ENCODE measurements at regions not wholly inside any gene's neighbourhood (a gene's known extent, or its start where the extent isn't known, plus 50 kb on each side); places are given as distances from the start of the nearest gene placed in this dataset.

DNA sequence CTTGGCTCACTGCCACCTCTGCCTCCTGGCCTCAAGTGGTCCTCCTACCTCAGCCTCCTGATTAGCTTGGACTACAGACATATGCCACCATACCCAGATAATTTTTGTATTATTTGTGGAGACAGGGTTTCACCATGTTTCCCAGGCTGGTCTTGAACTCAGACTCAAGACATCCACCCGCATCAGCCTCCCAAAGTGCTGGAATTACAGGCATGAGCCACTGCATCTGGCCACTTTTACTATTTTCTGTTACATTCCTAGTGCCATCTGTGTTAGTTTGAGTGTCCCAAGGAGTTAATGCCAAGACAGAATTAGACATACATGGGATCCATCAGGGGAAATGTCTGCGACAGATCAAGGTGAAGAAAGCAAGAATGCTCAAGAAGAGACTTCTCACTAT lies 288.2 kb upstream of the CTSO start:
- no peak for DNase-seq (ENCODE audit: low spot score)

GRCh38 chr4:156238171-156238570 lies 284.5 kb upstream of the CTSO start:
- no peak for DNase-seq (ENCODE audit: low spot score)

- no peak for DNase-seq (ENCODE audit: low spot score)
Measured at GRCh38 chr4:156237231-156237630, 283.6 kb upstream of the CTSO start.

DNA sequence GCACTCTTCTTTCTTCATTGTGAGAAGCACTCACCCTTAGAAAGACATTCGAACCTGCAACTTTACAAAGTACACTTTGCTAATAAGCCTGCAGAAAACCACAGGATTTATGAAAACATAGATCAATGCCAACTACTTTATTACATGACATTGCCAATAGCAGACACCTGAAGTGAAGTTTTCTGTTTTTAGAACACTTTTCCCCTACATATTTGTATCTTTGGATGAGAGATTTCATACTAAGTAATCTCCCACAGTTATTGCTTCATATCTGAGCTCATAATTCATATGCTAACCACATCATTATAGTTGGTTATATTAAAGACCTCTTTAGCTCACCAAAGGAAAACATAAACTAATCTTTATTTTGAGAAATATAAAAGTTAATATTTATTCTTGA lies 276.5 kb upstream of the CTSO start:
- DNase-seq (ENCODE audit: low spot score): no peak

DNA sequence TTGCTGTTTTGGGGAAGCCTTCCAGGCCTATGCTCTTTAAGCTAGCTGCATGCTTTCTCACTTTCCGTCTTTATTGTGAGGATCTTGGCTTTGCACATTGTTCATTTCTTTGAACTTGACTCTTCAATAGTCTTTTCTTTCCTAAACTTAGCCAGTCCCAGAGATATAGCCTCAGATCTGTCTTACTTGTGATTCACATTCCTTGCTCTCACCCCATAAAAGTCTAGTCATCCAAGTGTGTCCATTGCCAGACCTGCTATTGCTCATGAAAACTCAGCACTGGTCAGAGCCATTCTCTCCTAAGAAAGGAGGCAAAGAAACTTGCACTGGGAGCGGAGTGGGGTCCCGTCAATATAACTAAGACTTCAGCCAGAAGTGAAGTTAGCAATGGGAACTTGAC lies 275.0 kb upstream of the CTSO start:
- no peak for DNase-seq (ENCODE audit: low spot score)

DNA sequence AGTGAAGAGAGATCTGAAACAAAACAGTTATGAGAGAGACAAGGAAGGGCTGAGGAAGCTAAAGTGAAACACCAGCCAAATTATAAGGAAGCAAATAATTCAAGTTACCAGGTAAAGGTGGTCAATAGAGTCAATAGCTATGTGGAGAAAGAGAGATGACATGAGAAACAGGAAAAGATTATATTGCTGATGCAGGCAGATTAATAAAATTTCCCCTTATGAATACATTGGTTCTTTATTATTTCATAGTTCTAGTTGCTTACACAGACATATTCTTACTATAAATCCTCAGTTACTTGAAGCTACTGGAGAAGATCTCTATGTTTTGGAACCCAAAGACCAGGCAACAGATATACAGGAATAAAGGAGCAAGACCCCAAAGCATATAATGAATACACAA lies 273.7 kb upstream of the CTSO start:
- DNase-seq (ENCODE audit: low spot score): no peak

DNA sequence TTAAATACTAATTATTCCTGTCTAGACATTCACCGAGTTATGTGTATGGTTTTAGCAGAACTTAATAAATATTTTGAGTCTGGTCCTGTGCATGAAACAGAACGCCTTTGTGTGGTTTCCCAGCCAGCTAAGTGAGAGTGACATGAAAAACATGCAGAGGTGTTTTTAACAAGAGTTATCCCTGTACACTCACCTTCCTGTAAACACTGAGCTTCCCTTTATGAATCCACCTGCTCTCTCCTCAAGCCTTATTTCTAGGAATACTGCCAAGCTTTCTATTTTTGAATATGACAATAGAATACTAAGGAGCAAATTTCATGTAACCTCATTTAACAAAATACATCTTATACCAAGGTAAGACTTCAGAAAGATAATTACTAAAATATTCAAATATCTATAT lies 270.3 kb upstream of the CTSO start:
- DNase-seq (ENCODE audit: low spot score): no peak

DNA sequence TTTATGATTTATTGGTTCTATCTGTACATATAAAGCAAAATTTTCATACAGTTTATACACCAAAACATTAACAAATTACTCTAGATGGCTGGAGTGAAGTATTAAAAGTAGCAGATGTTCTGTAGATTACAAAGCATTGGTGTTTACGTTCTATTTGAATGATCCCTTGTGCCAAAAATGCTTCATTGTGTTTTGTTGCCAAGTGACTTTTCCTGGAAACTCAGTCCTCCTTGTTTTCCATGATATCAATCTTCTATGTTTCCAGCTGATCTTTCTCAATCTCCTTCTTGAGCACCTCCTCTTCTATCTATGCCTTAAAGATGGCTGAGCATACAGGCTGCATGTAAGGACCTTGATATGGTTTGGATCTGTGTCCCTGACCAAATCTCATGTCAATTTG lies 263.6 kb upstream of the CTSO start:
- DNase-seq (ENCODE audit: low spot score): no peak

DNA sequence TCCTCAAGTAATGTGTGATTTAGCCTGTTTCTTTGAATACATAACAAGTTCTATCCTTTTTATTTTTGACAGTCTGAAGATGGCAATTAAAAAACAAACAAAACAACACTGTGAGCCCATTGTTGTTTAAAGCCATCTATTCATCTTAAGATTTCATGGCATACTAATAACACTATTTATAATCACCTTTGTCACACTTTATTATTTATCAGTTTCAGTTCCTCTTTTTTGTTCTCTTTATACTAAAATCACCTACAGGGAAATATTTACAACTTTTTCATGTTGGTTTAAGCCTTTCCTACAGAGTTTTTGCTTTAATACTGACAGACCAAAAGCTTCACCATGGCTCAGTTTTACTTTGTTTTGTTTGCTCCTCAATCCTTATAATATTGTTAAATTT lies 247.4 kb upstream of the CTSO start:
- no peak for DNase-seq (ENCODE audit: low spot score)

- no peak for DNase-seq (ENCODE audit: low spot score)
Measured at GRCh38 chr4:156198511-156198910, 244.8 kb upstream of the CTSO start.

DNA sequence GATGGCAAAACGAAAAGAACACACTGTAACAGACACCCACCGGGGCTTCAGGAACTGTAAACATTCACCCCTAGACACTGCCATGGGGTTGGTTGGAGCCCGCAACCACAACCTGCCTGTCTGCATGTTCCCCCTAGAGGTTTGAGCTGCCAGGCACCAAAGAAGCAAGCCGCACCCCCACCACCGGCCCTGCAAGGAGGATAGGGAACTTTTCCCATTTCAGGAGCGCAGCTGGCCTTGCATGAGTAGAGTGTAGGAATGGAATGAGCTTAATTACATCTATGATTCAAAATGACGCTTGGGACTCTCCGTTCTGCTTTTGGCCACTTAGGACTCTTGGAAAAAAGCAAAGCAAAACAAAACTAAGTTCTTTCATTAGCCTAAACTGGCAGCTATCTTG lies 243.6 kb upstream of the CTSO start:
- DNase-seq (ENCODE audit: low spot score): no peak

DNA sequence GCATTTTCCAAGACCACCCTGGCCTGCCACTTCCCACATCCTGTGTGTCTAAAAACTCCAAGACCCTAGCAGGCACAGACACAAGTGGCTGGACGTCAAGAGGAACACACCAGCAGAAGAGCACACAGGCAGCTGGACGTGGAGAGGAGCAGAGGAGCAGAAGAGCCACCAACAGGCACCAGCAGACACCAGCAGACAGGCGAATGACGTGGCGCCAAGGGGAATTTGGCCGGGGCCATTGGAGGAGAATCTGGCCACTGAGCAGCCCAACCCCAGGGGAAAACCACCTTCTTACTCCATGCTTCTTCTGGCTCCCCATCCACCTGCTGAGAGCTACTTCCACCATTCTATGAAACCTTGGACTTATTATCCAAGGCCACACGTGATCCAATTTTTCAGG lies 243.1 kb upstream of the CTSO start:
- no peak for DNase-seq (ENCODE audit: low spot score)

DNA sequence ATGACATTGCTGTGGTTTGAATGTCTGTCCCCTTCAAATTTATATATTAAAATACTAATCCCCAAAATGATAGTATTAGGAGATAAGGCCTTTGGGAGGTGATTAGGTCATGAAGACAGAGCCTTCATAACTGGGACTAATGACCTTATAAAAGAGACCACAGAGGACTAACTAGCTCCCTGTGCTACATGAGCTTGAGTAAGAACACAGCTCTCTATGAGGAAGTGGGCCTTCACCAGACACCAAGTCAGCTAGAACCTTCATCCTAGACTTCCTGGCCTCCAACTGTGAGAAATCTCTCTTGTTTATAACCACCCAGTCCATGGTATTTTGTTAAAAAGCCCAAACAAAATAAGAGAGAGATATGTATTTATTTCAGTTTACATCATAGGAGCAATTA lies 242.2 kb upstream of the CTSO start:
- DNase-seq (ENCODE audit: low spot score): no peak

GRCh38 chr4:156194896-156195295 lies 241.2 kb upstream of the CTSO start:
- no peak for DNase-seq (ENCODE audit: low spot score)

DNA sequence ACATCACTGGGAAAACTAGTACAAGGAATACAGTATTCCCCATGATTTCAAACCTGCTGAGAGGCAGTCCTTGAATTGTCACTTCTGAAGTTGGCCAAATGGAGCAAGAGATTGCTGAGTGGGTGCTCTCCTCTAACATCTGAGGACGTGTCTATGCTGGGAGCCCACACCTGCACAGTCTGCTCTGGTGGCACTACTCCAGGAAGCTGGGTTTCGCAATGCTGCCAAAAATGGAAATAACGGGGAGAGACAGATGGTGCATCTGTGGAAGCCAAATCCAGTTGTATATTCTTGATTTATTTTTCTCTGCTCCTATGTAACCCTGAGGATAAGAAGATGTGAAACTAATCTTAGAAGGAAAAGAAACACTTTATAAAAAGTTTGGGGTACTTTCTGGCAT lies 240.1 kb upstream of the CTSO start:
- no peak for DNase-seq (ENCODE audit: low spot score)

GRCh38 chr4:156193106-156193505 lies 239.4 kb upstream of the CTSO start:
- no peak for DNase-seq (ENCODE audit: low spot score)

DNA sequence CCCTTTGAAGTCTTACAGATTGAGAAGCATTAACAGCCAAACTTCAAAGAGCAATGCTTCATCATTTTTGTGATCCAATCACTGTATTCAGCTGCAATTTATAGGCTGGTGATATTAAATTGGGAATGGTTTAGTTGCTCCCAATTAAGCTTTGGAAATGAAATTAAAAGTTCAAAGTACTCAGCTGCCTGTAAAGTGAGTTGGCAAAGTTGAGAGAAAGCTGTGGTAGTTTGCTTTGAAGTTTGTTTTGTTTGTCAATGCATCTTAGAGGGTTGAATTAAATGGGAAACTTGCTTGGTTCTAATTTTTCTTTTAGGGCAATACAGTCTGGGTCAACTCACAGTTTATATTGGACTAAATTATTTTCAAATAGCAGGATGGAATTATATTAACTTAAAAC lies 238.4 kb upstream of the CTSO start:
- no peak for DNase-seq (ENCODE audit: low spot score)

DNA sequence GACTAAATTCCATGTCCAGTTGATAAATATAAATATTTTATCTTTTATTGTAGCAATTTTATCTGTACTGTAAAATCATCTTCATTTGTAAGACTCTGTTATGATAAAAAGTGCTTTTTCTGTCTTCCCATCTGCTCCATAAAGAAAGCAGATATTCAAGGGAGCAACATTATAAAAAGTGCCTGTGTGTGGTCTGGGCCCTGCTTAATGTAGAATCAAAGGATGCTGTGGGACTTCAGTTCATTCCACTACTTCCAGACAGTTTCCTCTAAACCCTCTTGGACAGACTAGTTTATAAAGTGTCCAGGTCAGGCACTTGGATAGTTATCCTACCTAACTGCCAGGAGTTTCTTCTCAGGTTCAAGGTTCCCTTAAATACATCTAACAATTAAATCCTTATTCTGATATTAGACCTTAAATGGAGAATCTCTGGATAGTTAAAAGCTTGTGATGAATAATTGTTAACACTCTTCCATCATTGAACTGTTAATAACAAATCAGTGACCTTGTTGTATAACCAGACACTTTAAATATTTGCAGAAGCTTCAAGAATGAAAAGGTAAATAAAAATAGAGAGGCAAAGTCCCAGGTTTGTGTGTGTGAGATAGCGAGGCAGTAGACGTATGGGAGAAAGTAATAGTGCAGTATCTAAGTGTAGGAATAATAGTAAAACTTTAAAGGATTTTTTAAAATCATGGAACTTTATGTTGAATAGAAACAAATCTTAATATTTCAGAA lies 237.5 kb upstream of the CTSO start:
- DNase-seq (ENCODE audit: low spot score): no peak

- no peak for DNase-seq (ENCODE audit: low spot score)
Measured at GRCh38 chr4:156190615-156191014, 236.9 kb upstream of the CTSO start.

DNA sequence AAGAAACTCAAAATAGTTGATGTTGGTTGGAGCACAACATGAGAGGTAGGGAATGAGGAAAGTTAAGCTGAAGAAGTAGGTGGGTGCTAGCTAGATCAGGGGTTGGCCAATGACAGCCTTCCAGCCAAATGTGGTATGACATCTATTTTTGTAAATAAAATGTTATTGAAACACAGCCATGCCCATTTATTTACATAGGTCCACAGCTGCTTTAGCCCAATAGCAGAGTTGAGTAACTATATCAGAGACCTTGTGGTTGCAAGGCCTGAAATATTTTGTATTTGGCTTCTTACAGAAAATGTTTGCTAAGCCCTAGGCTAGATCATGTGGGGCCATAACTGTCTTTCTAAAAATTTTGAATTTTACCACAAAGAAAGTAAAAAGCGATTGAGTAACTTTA lies 234.9 kb upstream of the CTSO start:
- no peak for DNase-seq (ENCODE audit: low spot score)

GRCh38 chr4:156186111-156186510 lies 232.4 kb upstream of the CTSO start:
- no peak for DNase-seq (ENCODE audit: low spot score)

GRCh38 chr4:156185514-156186055 lies 231.9 kb upstream of the CTSO start:
- DNase-seq (ENCODE audit: low spot score): no peak

GRCh38 chr4:156182269-156182668 lies 228.6 kb upstream of the CTSO start:
- no peak for DNase-seq (ENCODE audit: low spot score)

DNA sequence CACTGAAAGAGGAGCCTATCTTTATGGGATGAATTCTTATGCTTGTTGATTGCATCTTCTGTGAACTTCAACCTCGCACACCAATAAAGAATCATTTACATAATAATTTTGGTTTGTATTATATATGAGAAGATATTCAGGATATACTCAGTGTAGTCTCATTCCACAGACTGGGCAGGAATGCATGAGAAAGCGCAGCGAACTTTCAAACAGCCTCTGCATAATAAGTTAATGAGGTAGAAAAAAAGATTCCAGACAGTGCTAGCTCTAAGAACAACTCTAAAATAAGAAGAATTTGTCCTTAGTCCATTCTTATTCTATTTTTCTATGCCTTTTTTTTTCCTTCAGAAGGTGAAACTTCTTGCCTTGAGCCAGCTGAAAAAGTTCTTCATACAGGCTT lies 224.3 kb upstream of the CTSO start:
- no peak for DNase-seq (ENCODE audit: low spot score)

All from mucosa of gallbladder (tissue), 1 donor.